EL (cell line): ENCODE measurements at regions not wholly inside any gene's neighbourhood (a gene's known extent, or its start where the extent isn't known, plus 50 kb on each side); places are given as distances from the start of the nearest gene placed in this dataset.

Source experiments
- DNase-seq: peaks from one replicate; pipeline ENCODE4 v3.0.0-alpha.2; 2016

DNA sequence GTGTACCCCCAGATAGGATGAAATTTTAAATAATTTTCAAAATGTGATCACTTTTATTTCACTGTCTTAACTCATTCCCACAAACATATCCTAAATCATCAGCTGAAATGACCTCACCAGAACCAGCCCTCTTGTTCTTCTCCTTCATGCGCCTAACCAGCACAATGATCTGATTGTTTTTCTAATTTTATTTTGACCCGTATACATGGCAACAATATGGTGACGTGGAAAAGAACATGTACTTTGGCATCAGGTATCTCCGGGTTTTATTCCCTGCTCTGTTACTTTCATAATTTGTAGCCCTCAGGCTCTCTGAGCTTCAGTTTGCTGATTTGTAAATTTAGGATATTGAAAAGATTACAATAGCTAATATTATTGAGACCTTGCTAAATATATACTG lies 562.4 kb upstream of the ZFP42 start:
- DNase-seq: no peak

DNA sequence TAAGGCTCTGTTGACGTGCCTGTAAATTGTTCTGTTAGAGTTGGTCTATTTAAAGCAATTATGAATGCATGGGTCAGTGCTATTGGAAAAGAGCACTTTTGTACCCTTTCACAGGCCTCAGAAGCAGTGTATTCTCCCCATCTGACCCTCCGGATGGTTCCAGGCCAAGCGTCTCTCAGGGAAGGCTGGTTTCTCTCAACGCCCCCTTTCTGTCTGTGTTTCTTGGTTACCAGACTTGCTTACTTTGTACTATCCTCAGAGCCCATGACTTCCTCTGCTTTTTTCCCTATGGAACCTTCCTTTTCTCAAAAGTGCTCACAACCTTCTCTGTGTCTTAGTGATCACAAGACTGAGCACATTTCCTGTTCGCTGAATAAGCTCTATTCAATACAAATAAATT lies 559.3 kb upstream of the ZFP42 start:
- DNase-seq: no peak

DNA sequence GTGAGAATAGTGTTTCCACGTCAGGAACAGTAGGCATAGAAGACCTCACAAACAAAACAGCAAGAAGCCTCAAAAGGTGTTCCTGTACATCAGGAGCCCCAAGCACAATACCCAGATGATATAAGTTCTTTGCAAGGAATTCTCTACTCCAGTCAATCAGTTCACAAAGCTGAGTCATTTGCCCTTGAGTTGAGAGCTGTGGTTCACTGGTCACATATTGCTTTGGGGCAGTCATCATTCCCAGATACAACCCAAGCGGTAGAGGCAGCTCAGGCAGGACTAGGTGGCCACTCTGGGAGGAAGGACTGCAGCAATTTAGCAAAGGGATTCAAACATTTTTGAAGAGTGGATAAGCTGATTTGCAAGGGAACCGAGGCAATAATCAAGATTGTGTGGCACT lies 551.5 kb upstream of the ZFP42 start:
- DNase-seq: peak; percentile 49

DNA sequence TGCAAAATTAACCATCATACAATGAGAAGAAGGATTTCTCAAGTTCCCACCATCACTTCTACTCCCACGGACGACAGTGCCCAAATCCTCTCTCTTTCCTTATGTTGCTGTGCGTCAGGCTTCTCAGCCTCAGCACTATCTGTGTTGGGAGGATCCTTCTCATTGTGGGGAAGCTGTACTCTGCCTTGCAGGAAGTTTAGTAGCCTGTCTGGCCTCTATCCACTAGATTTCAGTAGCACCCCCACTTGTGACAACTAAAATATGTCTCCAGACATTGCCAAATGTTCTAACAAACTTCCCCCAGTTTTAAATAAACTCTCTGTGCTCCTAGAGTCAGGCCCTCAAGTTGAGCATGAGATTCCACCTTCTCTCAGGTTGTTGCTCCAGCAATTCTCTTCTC lies 545.9 kb upstream of the ZFP42 start:
- DNase-seq: no peak

DNA sequence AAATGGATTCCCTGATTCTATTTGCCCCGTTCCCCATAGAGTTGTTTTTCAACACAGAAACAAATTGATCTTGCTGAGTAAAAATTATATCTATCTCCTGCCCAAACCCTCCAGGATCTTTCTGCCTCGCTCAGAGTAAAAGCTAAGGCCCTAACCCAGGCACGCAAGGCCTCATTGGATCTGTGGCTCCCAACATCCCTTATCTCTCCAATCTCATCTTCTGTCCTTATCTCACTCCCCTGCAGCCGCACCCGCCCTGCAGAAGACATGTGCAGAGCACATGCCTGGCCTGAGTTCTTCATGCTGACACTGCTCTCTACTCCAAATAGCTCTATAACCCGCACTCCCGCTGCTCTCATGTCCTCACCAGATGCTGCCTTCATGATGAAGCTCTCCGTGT lies 543.8 kb upstream of the ZFP42 start:
- no peak for DNase-seq

DNA sequence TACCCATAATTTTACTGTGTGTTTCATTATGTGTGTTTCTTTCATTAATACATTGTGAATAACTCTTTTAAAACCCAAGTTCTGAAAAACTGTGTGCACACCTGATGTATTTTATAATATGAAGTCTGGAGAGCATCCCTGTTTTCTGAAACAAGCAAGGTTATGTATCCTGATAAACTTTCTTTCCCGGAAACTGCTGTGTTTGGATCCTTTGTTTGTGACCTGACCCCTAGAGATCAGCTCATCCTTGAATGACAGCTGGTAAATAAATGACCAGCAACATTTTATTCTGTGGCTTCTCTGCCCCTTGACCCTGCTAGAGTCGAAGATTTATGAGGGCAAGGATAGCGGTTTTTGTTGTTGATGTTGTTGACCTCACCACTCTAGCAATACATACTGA lies 535.6 kb upstream of the ZFP42 start:
- no peak for DNase-seq

DNA sequence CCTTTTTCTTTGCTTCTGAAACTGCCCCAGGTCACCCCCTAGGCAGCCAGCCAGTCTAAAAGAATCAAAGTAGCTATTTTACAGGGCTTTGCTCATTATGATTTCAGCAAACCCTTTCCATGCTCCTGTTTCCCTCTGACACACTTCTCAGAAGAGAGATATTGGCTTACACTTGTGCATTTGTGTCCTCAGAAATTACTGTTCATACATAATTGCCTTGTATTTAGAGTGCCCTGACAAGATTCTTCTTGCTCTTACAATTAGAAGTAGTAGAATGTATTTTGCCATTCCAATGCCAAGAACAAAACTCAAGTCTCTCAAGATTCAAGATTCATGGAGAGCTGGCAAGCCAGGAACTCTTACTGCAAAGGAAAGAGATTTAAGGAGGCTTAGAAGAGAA lies 531.0 kb upstream of the ZFP42 start:
- no peak for DNase-seq

DNA sequence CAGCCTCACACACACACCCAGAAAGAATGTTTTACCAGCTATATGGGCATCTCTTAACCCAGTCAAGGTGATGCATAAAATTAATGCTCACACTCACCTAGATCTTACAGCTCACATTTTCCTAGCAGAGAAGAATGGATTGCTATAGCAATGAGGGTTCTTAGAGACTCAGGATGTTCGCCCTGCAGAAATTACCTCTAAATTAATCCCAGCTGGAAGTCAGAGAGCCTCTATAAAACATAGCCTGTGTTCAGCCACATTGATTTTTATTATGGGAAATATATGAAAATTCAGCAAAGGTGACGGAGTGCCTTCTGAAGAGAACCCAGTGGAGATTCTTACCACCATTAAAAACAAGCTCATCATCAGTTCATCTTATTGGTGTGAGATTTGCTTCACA lies 528.3 kb upstream of the ZFP42 start:
- no peak for DNase-seq

DNA sequence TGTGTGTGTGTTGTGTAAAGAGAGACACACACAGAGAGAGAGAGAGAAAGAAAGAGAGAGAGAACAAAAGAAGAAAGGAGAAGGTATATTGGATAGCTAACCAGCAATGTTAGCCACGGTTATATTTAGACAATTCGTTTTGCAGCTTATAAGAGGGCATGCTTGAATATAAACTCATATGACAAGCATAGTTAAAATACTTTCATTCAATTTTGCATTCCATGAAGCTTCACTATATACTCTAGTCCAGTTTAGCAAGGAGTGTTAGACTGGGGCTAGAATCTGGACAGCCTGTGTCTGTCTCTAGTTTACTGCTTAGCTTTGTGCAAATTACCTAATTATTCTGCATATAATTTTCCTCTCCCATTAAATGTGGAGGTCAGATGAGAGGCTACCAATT lies 525.9 kb upstream of the ZFP42 start:
- DNase-seq: no peak

DNA sequence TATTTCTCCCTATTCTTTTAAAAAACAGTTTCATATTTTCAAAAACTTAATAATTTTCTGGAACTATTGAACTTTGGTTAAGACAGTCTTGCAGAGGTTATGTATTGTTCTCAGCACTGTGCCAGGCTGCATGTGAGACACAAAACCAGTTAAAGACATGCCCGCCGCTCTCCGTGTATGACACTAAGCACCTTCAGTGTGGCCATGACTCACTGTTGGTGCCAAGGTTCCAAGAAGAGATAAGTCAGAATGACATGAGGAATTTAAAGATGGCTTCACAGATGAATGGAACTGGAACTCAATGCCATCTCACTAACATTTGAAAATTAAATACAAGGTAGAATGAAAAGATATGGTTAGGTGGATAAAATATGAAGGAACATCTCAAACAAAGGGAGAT lies 525.5 kb upstream of the ZFP42 start:
- no peak for DNase-seq

DNA sequence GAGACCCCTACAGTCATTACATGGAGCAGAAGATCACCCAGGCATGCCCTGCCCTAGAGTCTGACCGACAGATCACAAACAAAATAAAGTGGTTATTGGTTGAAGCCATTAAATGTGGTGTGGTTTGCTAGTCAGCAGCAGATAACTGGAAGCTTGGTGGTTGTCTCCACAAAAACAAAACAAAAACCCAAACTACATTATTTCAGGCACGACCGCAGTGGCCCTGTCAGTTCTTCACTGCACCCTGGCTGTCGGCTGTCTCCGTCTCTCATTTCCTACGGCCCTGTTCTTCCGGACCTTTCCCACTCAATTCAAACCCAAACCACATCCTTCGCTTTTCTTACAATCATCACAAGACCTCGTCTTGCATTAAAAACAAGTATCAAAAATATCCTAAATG lies 521.3 kb upstream of the ZFP42 start:
- DNase-seq: no peak

DNA sequence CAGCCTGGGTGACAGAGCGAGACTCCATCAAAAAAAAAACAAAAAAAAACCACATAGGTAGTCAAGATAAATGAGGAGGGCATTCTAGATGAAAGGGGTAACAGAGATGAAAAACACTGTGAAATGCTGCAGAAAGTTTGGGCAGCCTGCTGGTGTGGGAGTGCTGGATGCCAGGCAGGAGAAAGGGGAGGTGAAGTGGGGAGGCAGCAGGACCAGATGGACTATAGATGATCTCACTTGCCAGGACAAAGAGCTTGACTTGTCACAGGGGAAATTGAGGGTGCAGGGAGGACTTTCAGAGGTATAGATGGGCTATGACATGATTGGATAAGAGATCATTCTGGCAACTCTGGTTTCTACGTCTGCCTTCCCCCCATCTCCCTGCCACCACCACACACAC lies 519.7 kb upstream of the ZFP42 start:
- DNase-seq: no peak

DNA sequence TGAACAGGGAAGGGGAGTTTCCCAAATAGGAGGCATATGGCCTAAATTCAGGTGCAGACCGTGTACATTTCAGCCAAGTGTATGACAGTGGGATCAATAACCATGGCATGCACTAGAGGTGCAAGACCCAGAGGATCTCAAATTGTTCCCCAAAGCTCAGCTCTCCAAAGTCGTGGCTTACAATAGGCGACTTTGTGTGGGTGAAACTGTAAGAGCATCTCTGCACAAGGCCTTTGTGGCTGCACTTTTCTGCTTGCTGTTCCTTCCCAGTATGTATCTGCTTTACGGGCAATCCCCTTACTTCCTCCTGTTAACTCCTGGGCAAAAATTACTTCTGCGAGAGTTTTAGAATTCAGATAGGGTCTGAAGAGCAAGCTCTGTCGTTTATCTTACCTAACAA lies 518.3 kb upstream of the ZFP42 start:
- DNase-seq: no peak

DNA sequence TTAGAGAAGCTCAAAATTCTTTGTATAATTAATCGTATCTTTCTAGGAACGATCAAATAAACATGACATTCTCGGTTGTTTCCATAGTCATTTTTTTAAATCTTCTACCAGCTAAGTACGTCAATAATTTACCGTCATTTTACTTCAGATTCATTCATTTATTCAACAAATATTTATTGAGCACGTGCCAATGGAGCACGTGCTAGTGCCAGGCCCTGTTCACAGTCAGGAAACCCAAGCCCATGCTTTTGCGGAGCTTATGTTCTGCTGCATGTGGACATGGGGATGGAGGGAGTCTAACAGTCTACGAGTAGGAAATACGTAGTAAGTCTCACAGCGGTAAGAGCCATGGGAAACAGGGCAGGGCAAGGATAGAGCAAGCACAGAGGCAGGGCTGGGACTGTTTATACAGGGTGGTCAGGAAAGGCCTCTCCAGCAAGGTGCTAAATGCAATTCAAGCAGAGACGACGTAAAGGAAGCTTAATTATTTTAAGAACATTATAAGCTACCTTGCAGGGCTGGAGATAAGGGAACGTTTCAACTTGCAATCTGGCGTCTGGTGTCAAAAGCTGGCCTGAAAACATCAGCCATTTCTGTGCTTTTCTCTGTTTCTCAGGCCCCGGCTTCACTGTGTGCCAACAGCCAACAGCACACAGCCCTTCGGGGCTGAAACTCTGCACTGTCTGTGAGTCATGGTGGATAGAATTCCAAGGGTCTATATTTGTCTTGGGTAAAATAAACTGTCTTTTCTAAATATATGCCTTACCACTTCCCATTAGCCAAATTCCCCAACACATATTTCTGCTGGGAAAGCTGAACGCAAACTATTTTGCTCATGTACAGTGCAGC lies 517.1 kb upstream of the ZFP42 start:
- DNase-seq: peak; percentile 91

DNA sequence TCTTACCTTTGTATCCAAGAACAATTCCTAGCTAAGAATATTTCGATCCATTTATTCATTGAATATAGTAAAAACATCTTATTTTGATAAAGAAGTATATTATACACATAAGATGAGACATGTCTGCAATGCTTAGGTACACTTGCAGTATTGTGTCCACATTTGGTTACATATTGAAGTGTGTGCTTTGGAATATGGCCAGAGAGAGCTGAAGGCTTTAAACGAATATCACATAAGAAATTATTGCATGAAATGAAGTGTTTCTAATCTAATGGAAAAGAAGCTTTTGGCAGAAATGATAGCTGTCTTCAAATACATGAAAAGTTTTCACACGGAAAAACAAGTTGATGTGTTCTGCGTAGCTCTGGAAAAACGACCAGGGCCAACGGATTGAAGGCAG lies 516.1 kb upstream of the ZFP42 start:
- DNase-seq: no peak

DNA sequence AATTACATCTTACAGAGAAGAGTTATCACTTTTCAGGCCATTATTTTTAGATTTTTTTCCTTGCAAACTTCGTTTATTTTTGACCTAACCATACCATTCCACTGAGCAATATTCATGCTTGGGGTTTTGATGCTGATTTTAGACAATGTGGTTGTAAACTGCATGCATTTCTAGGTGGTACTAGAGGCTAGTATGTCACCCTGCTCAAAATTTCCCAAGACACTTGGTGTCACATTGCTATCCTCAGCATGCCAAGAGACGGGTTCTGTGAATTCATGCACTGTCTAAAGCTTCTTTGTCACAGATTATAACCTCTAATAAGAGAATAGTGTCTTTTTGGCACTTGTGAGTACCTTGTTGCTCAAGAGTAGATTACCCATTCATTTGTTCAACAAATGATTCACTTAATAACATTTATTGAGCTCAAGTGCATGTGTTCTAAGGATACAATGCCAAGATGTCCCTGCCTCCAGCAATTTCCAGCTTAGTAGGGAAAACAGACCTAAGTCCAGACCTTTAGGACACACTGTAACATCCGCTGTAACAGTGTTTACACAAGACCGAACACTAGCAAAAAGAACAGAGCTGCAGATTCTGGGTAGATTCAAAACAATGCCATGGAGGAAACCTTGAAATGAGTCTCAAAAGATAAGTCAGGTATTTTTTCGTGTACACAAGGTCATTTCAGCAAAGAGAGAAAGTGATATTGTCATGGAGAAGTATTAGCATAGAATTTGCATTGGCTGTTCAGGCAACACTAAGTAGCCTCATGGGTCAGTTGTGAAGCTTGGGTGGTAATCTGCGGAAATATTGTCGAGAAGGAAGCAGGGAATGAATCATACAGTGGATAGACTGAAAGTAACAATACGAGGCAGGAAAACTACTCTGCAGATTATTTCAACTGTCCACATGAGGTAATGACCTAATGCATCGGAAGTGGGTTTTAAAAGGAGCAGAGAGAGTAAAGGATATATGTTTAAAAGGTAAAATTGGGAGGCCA lies 515.1 kb upstream of the ZFP42 start:
- peak; percentile 76 for DNase-seq

DNA sequence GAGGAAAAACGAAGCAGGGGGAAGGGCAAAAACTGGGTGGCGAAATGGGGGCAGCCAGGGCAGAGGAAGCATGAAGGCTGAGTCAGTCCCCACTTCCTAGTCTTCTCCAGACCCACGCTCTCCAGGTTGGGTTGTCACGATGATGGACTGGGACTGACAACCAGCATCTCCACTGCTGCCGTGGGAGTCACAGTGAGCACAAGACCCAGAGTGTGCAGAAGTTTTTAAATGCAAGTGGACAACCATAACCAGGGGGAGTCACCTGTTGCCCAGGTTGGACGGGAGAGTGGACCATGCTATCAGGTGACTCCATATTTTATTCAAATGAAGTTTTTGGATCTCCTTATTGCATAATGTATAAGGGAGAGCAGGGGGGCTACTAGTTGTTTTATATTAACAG lies 511.4 kb upstream of the ZFP42 start:
- no peak for DNase-seq

DNA sequence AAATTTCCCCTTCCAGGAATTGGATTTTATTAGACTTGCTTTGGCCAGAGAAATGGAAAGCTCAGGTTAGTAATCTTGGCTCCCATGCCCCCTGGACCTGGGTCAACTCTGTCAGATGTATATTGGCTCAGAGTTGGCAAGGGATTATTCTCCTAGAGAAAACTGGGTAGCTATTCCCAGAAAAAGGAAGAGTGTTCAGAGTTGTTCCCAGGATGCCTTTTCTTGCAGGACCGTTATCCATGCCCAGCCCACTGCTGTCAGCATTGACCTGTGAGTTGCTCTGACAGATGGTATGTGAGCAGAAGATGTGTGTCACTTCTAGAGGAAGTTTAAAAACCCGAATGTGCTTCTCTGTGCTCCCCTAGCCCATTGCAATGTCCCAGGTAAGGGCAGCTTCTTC lies 509.9 kb upstream of the ZFP42 start:
- no peak for DNase-seq

DNA sequence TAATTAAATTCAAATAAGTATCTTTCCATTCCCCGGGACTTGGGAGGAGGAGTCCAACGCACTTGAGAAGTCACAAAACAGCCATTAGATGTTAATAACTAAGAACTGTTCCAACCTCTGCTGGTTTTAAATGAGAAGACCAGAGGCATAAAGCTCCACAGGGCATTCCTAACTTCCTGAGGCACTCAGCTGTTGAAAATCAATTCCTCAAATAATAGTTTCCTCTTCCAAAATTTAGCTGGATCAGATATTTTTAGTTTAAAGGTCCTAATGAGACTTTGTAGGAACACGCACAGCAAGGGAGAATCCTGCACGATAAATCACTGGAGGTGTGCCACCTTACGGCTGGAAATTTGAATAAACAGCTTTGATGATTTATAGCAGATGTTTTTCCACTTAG lies 504.3 kb upstream of the ZFP42 start:
- DNase-seq: no peak

DNA sequence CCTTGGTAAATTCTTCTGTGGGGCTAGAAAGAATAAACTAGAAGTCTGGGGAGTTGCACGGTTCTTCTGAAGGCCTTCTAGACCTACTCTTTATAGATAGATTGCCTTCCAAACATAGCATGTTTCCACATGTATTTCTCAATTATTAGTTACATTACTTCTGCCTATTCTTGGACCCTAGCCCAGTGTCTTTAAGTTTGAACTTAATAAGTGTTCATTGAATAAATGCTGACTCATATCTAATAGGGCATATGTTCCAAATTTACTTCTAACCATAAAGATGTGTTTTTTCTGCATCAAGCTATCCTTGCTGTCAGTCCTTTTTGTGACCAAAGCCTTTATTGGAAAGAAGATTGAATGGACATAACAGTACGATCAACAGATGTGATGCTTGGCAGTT lies 503.6 kb upstream of the ZFP42 start:
- DNase-seq: no peak

DNA sequence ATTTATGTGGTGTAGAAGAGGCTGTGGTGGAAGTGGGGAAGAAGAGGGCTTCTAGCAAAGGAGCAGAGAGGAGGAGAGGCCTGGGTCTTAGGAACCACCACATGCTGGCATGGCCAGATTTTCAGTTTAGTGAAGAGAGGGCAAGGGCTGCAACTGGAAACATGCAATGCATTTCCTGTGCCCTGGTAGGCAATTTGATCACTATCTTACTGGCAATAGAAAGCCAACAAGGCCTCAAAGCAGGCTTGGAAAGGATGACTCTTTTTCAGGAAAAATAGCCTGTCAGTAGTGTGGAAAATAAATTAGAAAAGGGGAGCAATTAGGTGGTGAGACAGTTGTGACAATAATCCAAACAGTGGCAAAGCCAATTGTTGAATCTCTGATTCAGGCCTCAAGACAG lies 501.9 kb upstream of the ZFP42 start:
- peak; percentile 19 for DNase-seq

DNA sequence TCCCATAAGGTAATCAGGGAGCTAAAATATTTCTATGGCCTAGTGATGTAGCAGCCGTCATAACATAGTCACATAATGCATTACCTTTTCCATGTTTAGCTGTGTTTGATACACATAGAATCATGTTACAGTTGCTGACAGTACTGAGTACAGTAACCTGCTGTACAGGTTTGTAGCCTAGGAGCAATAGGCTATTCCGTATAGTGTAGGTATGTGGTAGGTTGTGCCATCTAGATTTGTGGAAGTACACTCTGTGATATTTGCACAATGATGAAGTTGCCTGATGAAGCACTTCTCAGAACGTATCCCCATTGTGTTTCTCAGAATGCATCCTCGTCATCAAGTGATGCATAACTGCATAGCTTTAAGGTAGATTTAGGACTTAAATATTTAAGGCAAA lies 495.6 kb upstream of the ZFP42 start:
- no peak for DNase-seq

DNA sequence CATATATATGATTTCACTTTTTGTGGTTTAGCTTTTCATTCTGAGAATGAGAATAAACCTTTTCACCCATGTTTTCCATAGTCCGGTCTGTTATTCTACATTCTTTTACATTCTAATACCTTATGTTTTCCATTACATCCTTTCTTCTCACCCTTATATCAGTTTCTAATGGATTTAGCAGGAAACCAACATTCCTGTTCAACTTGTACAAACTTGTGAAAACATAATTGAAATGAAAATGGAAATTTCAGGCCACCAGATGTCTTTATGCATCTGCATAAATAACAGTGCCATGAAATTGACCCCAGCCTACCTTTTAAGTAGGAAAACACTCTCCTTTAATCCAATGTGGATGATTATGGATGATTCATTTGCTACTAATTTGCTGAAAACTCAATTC lies 494.8 kb upstream of the ZFP42 start:
- DNase-seq: no peak

DNA sequence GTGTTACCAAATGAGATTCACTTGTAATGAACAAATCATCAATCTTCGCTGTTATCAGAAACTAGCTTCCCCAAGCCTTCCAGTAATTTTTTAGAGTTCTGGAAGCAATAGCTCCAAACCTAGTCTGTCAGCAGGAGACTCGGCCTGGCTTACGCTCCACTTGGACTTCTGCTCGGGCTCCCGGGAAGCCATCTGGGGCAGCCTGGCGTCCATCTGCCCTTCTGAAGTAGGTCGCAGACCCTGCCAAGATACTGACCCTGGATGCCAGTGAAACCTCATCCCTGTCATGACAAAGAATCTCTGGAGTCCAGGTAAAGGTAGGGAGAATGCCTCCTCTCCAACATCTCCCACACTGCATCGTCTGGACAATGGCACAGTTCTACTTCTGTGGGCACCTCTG lies 493.8 kb upstream of the ZFP42 start:
- no peak for DNase-seq
